ENCODE measurements at regions not wholly inside any gene's neighbourhood (a gene's known extent, or its start where the extent isn't known, plus 50 kb on each side); places are given as distances from the start of the nearest gene placed in this dataset.
A peak's percentile ranks its signal among the peaks of the same experiment; 100 is the strongest.

GRCh38 chr1:45258059-45258650 is 51.8 kb upstream of the ZSWIM5 start:
- Histone ChIP-seq H3K27me3 (no peaks in the 10 kb centered on the region), H3K36me3 (no peaks in the 10 kb centered on the region), H3K4me1 (no peaks in the 10 kb centered on the region), H3K9me3 (peaks cover 0 to 18% (median 17%) of the 10 kb centered on the region in 3 donors), H3K27ac (no peak overlapping the region), H3K4me3 (no peak overlapping the region)
- 83% methylated on average over 1 of the region's 1 CpG; no CpG with 5 or more reads in 1 of the 2 donors for WGBS, 2 donors
- intact Hi-C loops (cut with DNase I) = no loop called here
- TF ChIP-seq POLR2A (IDR thresholded peaks at IDR 0.05) (no peak), CTCF (IDR thresholded peaks at IDR 0.05) (no peak)
- DNase-seq = no peak

- peaks cover 0 to 18% (median 17%) of the 10 kb centered on the region in 3 donors for H3K9me3 ChIP-seq
- TF ChIP-seq CTCF (IDR thresholded peaks at IDR 0.05) = no peak
- no peak for TF ChIP-seq POLR2A (IDR thresholded peaks at IDR 0.05)
- no peaks in the 10 kb centered on the region for H3K4me1 ChIP-seq
- no peak overlapping the region for H3K4me3 ChIP-seq
- H3K27ac ChIP-seq = no peak overlapping the region
- no peak for DNase-seq
- H3K27me3 ChIP-seq = no peaks in the 10 kb centered on the region
- WGBS, 2 donors = 83 to 89% methylated on average over 4 of the region's 4 CpGs
- intact Hi-C loops (cut with DNase I) = no loop called here
- H3K36me3 ChIP-seq = no peaks in the 10 kb centered on the region
These were observed 52.6 kb upstream of the ZSWIM5 start for GRCh38 chr1:45259053-45259452.

- DNase-seq = no peak
- no peaks in the 10 kb centered on the region for H3K4me1 ChIP-seq
- H3K4me3 ChIP-seq = no peak overlapping the region
- no peaks in the 10 kb centered on the region for H3K36me3 ChIP-seq
- H3K27me3 ChIP-seq = no peaks in the 10 kb centered on the region
- WGBS, 2 donors = 64 to 76% methylated on average over 2 of the region's 2 CpGs
- H3K27ac ChIP-seq = no peak overlapping the region
- no peak for TF ChIP-seq POLR2A (IDR thresholded peaks at IDR 0.05)
- TF ChIP-seq CTCF (IDR thresholded peaks at IDR 0.05) = no peak
- peaks cover 0 to 18% (median 17%) of the 10 kb centered on the region in 3 donors for H3K9me3 ChIP-seq
- intact Hi-C loops (cut with DNase I) = no loop called here
These were observed 53.8 kb upstream of the ZSWIM5 start for GRCh38 chr1:45260244-45260643.

- H3K4me1 ChIP-seq = peaks cover 5 to 16% (median 6%) of the 10 kb centered on the region in 3 donors
- H3K4me3 ChIP-seq = no peak overlapping the region
- peaks cover 0 to 8% (median 7%) of the 10 kb centered on the region in 3 donors for H3K9me3 ChIP-seq
- DNase-seq = no peak
- intact Hi-C loops (cut with DNase I) = no loop called here
- H3K27ac ChIP-seq = no peak overlapping the region
- TF ChIP-seq CTCF (IDR thresholded peaks at IDR 0.05) (no peak), POLR2A (IDR thresholded peaks at IDR 0.05) (no peak)
- no peaks in the 10 kb centered on the region for H3K36me3 ChIP-seq
- WGBS, 2 donors = 79 to 89% methylated on average over 4 of the region's 4 CpGs
- no peaks in the 10 kb centered on the region for H3K27me3 ChIP-seq
These were observed 56.7 kb upstream of the ZSWIM5 start for GRCh38 chr1:45263132-45263531.

- H3K27ac ChIP-seq = peak overlapping the region in 1 of 4 donors; percentile 55
- WGBS, 2 donors = 73 to 92% methylated on average over 1 of the region's 1 CpG
These were observed 58.8 kb upstream of the ZSWIM5 start for GRCh38 chr1:45265244-45265643.

More at GRCh38 chr1:45265244-45265643, 58.8 kb upstream of the ZSWIM5 start:
- TF ChIP-seq CTCF (IDR thresholded peaks at IDR 0.05) (no peak), POLR2A (IDR thresholded peaks at IDR 0.05) (no peak)
- no peak for DNase-seq
- H3K4me1 ChIP-seq = peaks cover 5 to 16% (median 6%) of the 10 kb centered on the region in 3 donors
- intact Hi-C loops (cut with DNase I) = no loop called here
- H3K9me3 ChIP-seq = no peaks in the 10 kb centered on the region
- no peaks in the 10 kb centered on the region for H3K36me3 ChIP-seq
- no peaks in the 10 kb centered on the region for H3K27me3 ChIP-seq
- no peak overlapping the region for H3K4me3 ChIP-seq

All from esophagus squamous epithelium (tissue), 5 donors.